ENCODE measurements at regions not wholly inside any gene's neighbourhood (a gene's known extent, or its start where the extent isn't known, plus 50 kb on each side); places are given as distances from the start of the nearest gene placed in this dataset.

- DNase-seq (ENCODE audit: low read depth): no peak
These were observed 373.6 kb upstream of the DDI1 start for GRCh38 chr11:103662880-103663279.

- no peak for DNase-seq (ENCODE audit: low read depth)
These were observed 367.6 kb upstream of the DDI1 start for GRCh38 chr11:103668859-103669258.

- no peak for DNase-seq (ENCODE audit: low read depth)
These were observed 365.2 kb upstream of the DDI1 start for GRCh38 chr11:103671143-103671651.

GRCh38 chr11:103673773-103674172 is 362.7 kb upstream of the DDI1 start:
- no peak for DNase-seq (ENCODE audit: low read depth)

- DNase-seq (ENCODE audit: low read depth): no peak
These were observed 360.0 kb upstream of the DDI1 start for GRCh38 chr11:103676413-103676812.

GRCh38 chr11:103680826-103681225 is 355.6 kb upstream of the DDI1 start:
- DNase-seq (ENCODE audit: low read depth): no peak

GRCh38 chr11:103681855-103682254 is 354.6 kb upstream of the DDI1 start:
- DNase-seq (ENCODE audit: low read depth): no peak

GRCh38 chr11:103682318-103683184 is 353.9 kb upstream of the DDI1 start:
- peak; percentile 1 for DNase-seq (ENCODE audit: low read depth)

- DNase-seq (ENCODE audit: low read depth): no peak
These were observed 352.9 kb upstream of the DDI1 start for GRCh38 chr11:103683576-103683975.

GRCh38 chr11:103688924-103689323 is 347.5 kb upstream of the DDI1 start:
- no peak for DNase-seq (ENCODE audit: low read depth)

- no peak for DNase-seq (ENCODE audit: low read depth)
These were observed 346.1 kb upstream of the DDI1 start for GRCh38 chr11:103690356-103690755.

GRCh38 chr11:103696123-103696522 is 340.3 kb upstream of the DDI1 start:
- DNase-seq (ENCODE audit: low read depth): no peak

- DNase-seq (ENCODE audit: low read depth): no peak
These were observed 337.2 kb upstream of the DDI1 start for GRCh38 chr11:103699216-103699615.

GRCh38 chr11:103699656-103700055 is 336.8 kb upstream of the DDI1 start:
- DNase-seq (ENCODE audit: low read depth): no peak

GRCh38 chr11:103700622-103701021 is 335.8 kb upstream of the DDI1 start:
- DNase-seq (ENCODE audit: low read depth): no peak

- no peak for DNase-seq (ENCODE audit: low read depth)
These were observed 333.0 kb upstream of the DDI1 start for GRCh38 chr11:103703437-103703836.

- no peak for DNase-seq (ENCODE audit: low read depth)
These were observed 332.5 kb upstream of the DDI1 start for GRCh38 chr11:103703954-103704353.

- no peak for DNase-seq (ENCODE audit: low read depth)
These were observed 330.8 kb upstream of the DDI1 start for GRCh38 chr11:103705642-103706041.

GRCh38 chr11:103709371-103709770 is 327.1 kb upstream of the DDI1 start:
- DNase-seq (ENCODE audit: low read depth): no peak

- no peak for DNase-seq (ENCODE audit: low read depth)
These were observed 322.2 kb upstream of the DDI1 start for GRCh38 chr11:103714246-103714645.

GRCh38 chr11:103716363-103716762 is 320.1 kb upstream of the DDI1 start:
- no peak for DNase-seq (ENCODE audit: low read depth)

- DNase-seq (ENCODE audit: low read depth): no peak
These were observed 309.2 kb upstream of the DDI1 start for GRCh38 chr11:103727262-103727661.

GRCh38 chr11:103729617-103730016 is 306.8 kb upstream of the DDI1 start:
- DNase-seq (ENCODE audit: low read depth): no peak

Measured in stimulated activated CD8-positive, alpha-beta memory T cell treated with anti-CD3 and anti-CD28 coated beads, Interleukin-15, amount 100 ng/mL, for 1 hour (primary cell).